ENCODE measurements at regions not wholly inside any gene's neighbourhood (a gene's known extent, or its start where the extent isn't known, plus 50 kb on each side); places are given as distances from the start of the nearest gene placed in this dataset.

DNA sequence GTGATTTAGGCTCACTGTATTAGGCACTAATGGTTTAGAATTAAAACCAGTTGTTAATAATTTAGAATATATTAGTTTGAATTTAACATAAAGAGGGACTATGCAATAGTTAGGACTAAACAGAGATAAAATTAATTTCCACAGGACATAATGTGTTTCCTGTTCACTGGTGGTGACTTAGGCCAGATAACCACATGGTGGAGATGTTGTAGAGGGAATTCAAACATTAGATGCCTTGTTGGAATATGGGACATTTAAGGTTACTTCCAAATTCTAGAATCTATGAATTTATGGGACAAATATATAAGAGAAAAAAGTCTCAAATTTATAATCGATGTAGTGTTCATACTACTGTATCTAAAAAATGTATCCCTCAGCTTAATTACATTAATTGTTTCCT lies 615.5 kb upstream of the KLHL1 start:
- peaks cover 16% of the 10 kb centered on the region for H3K4me1 ChIP-seq (ENCODE audit: insufficient read depth, low read length, poor library complexity, severe bottlenecking)
- no peaks in the 10 kb centered on the region for H3K9me2 ChIP-seq (replicated peaks; ENCODE audit: low read depth, low read length)
- no peaks in the 10 kb centered on the region for H3K36me3 ChIP-seq (ENCODE audit: insufficient read depth, low read length)
- no peaks in the 10 kb centered on the region for H3K79me2 ChIP-seq (ENCODE audit: insufficient read depth, low read length)
- peak overlapping the region; percentile 13 for H3K9ac ChIP-seq (ENCODE audit: low read depth, low read length, poor library complexity, severe bottlenecking)
- no peaks in the 10 kb centered on the region for H3F3A ChIP-seq (ENCODE audit: low read depth)
- H3K4me2 ChIP-seq (ENCODE audit: low read depth, low read length, poor library complexity, severe bottlenecking): peak overlapping the region; percentile 9
- no peak overlapping the region for H3K4me3 ChIP-seq (ENCODE audit: low read length, poor library complexity, severe bottlenecking)
- no peak for TF ChIP-seq EZH2phosphoT487 (IDR thresholded peaks at IDR 0.05; ENCODE audit: borderline replicate concordance)
- TF ChIP-seq, protein P1, sequence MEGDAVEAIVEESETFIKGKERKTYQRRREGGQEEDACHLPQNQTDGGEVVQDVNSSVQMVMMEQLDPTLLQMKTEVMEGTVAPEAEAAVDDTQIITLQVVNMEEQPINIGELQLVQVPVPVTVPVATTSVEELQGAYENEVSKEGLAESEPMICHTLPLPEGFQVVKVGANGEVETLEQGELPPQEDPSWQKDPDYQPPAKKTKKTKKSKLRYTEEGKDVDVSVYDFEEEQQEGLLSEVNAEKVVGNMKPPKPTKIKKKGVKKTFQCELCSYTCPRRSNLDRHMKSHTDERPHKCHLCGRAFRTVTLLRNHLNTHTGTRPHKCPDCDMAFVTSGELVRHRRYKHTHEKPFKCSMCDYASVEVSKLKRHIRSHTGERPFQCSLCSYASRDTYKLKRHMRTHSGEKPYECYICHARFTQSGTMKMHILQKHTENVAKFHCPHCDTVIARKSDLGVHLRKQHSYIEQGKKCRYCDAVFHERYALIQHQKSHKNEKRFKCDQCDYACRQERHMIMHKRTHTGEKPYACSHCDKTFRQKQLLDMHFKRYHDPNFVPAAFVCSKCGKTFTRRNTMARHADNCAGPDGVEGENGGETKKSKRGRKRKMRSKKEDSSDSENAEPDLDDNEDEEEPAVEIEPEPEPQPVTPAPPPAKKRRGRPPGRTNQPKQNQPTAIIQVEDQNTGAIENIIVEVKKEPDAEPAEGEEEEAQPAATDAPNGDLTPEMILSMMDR (conservative IDR thresholded peaks at IDR 0.05; ENCODE audit: low read length): peak; percentile 63
- no peaks in the 10 kb centered on the region for H3K9me3 ChIP-seq (ENCODE audit: insufficient read depth, low read depth, low read length)
- H2AFZ ChIP-seq (ENCODE audit: low read length): peak overlapping the region; percentile 78; the same call in 1 of the 2 replicates
- no peaks in the 10 kb centered on the region for H4K20me1 ChIP-seq (ENCODE audit: insufficient read depth, low read length, poor library complexity, severe bottlenecking)
- H3K27me3 ChIP-seq (ENCODE audit: insufficient read depth, low read length, poor library complexity, severe bottlenecking): no peaks in the 10 kb centered on the region

DNA sequence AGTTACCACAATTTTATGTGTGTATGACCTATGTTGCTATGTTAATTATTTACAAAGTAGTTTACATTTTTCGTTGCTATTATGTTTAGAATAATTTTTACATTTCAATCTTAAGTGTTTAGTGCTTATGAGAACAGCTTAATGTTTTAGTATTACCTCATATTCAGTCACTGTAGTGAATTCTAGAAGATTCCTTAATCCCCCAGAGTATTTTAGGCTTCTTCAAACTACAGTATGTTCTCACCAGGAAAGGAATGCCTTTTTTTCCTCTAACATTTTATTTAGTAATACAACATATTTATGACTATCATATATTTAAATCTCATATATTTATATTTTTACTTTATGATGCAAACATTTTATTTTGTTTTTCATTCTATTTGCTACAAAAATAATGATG lies 612.1 kb upstream of the KLHL1 start:
- H3K9me2 ChIP-seq (replicated peaks; ENCODE audit: low read depth, low read length): no peaks in the 10 kb centered on the region
- TF ChIP-seq EZH2phosphoT487 (IDR thresholded peaks at IDR 0.05; ENCODE audit: borderline replicate concordance): no peak
- TF ChIP-seq, protein P1 (conservative IDR thresholded peaks at IDR 0.05; ENCODE audit: low read length): no peak
- no peaks in the 10 kb centered on the region for H3K27me3 ChIP-seq (ENCODE audit: insufficient read depth, low read length, poor library complexity, severe bottlenecking)
- H3F3A ChIP-seq (ENCODE audit: low read depth): no peaks in the 10 kb centered on the region
- no peaks in the 10 kb centered on the region for H4K20me1 ChIP-seq (ENCODE audit: insufficient read depth, low read length, poor library complexity, severe bottlenecking)
- no peak overlapping the region for H3K4me3 ChIP-seq (ENCODE audit: low read length, poor library complexity, severe bottlenecking)
- H3K36me3 ChIP-seq (ENCODE audit: insufficient read depth, low read length): no peaks in the 10 kb centered on the region
- H3K9ac ChIP-seq (ENCODE audit: low read depth, low read length, poor library complexity, severe bottlenecking): no peak overlapping the region
- H3K4me1 ChIP-seq (ENCODE audit: insufficient read depth, low read length, poor library complexity, severe bottlenecking): peaks cover 16% of the 10 kb centered on the region
- no peak overlapping the region for H3K4me2 ChIP-seq (ENCODE audit: low read depth, low read length, poor library complexity, severe bottlenecking)
- H2AFZ ChIP-seq (ENCODE audit: low read length): no peak overlapping the region
- no peaks in the 10 kb centered on the region for H3K79me2 ChIP-seq (ENCODE audit: insufficient read depth, low read length)
- no peaks in the 10 kb centered on the region for H3K9me3 ChIP-seq (ENCODE audit: insufficient read depth, low read depth, low read length)

DNA sequence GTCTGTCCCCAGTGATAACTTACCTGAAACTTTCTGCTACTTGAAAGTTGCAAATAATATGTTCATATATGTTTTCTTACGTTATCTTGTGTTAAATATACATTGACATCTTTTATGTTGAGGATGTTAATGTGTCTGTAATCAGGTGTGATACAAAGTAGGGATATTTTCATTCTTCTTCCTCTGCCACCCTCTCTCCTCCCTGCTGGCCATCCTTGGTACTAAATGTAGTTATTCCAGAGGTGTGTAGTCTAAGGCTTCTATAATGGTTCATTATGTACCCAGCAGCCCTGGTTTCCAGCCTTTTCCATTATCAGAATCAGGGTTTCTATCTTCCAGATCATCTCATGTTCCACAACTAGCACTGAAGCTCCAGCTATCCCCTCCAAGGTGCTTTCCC lies 606.7 kb upstream of the KLHL1 start:
- Histone ChIP-seq H2AFZ (ENCODE audit: low read length) (no peak overlapping the region), H4K20me1 (ENCODE audit: insufficient read depth, low read length, poor library complexity, severe bottlenecking) (no peaks in the 10 kb centered on the region), H3K9ac (ENCODE audit: low read depth, low read length, poor library complexity, severe bottlenecking) (no peak overlapping the region), H3K4me3 (ENCODE audit: low read length, poor library complexity, severe bottlenecking) (no peak overlapping the region), H3F3A (ENCODE audit: low read depth) (no peaks in the 10 kb centered on the region), H3K4me1 (ENCODE audit: insufficient read depth, low read length, poor library complexity, severe bottlenecking) (peaks cover 7% of the 10 kb centered on the region), H3K4me2 (ENCODE audit: low read depth, low read length, poor library complexity, severe bottlenecking) (no peak overlapping the region), H3K9me3 (ENCODE audit: insufficient read depth, low read depth, low read length) (no peaks in the 10 kb centered on the region), H3K27me3 (ENCODE audit: insufficient read depth, low read length, poor library complexity, severe bottlenecking) (no peaks in the 10 kb centered on the region), H3K9me2 (replicated peaks; ENCODE audit: low read depth, low read length) (no peaks in the 10 kb centered on the region), H3K79me2 (ENCODE audit: insufficient read depth, low read length) (no peaks in the 10 kb centered on the region), H3K36me3 (ENCODE audit: insufficient read depth, low read length) (no peaks in the 10 kb centered on the region)
- no peak for TF ChIP-seq EZH2phosphoT487 (IDR thresholded peaks at IDR 0.05; ENCODE audit: borderline replicate concordance)
- TF ChIP-seq, protein P1 (conservative IDR thresholded peaks at IDR 0.05; ENCODE audit: low read length): peak; percentile 32; the same call in 1 of the 2 replicates

Measured in Loucy (cell line).